Keratinocyte (primary cell): ENCODE measurements at regions not wholly inside any gene's neighbourhood (a gene's known extent, or its start where the extent isn't known, plus 50 kb on each side); places are given as distances from the start of the nearest gene placed in this dataset.

Source experiments
- CTCF ChIP-seq, 3 experiments: IDR thresholded peaks in 1 of 3; conservative IDR thresholded peaks in 1 of 3; optimal IDR thresholded peaks in 1 of 3; 2 replicates in 2 of 3; 3 replicates in 1 of 3; pipeline versions ENCODE3 to v1.5.1; 2011; ENCODE audit warnings: low read length in 3 of 3, mild to moderate bottlenecking in 3 of 3, moderate library complexity in 2 of 3, control low read depth in 1 of 3, inconsistent platforms in 1 of 3; ENCODE audit not compliant: insufficient read depth in 2 of 3; ENCODE audit errors: extremely low read depth in 1 of 3
- EZH2 ChIP-seq: IDR thresholded peaks from one replicate; pipeline ENCODE4 v1.6.1; 2012; ENCODE audit warnings: inconsistent platforms, mild to moderate bottlenecking, low read length, moderate library complexity

- TF ChIP-seq CTCF (optimal IDR thresholded peaks at IDR 0.05 in 1 of 3, IDR thresholded peaks at IDR 0.05 in 1 of 3, conservative IDR thresholded peaks at IDR 0.05 in 1 of 3; ENCODE audit: extremely low read depth in 1 of 3, insufficient read depth in 2 of 3, low read length in 3 of 3): no peak
- TF ChIP-seq EZH2: no peak
These were observed 193.3 kb downstream of the KTN1 start for GRCh38 chr14:55773312-55773711.
